Fibroblast of mammary gland (primary cell): ENCODE measurements at regions not wholly inside any gene's neighbourhood (a gene's known extent, or its start where the extent isn't known, plus 50 kb on each side); places are given as distances from the start of the nearest gene placed in this dataset.

Experiments used
- DNase-seq: peaks from one replicate; pipeline ENCODE4 v3.0.0-alpha.2; 2010; ENCODE audit warnings: low read depth
- H3K4me3 ChIP-seq: 2 replicates; pipeline ENCODE4 v1.5.1; 2011; ENCODE audit warnings: low read depth, mild to moderate bottlenecking, low read length, moderate library complexity; ENCODE audit not compliant: control insufficient read depth
- CTCF ChIP-seq: conservative IDR thresholded peaks from 2 replicates; pipeline ENCODE4 v1.5.1; 2011; ENCODE audit warnings: low read depth, low read length, inconsistent platforms; ENCODE audit not compliant: control insufficient read depth, insufficient read depth

- DNase-seq: no peak
- H3K4me3 ChIP-seq: no peak overlapping the region
- no peak for TF ChIP-seq CTCF
Observed at GRCh38 chr7:68684996-68685395, 913.3 kb upstream of the AUTS2 start.

GRCh38 chr7:68688416-68689086, 909.7 kb upstream of the AUTS2 start:
- no peak for TF ChIP-seq CTCF
- DNase-seq: no peak
- no peak overlapping the region for H3K4me3 ChIP-seq

- H3K4me3 ChIP-seq: no peak overlapping the region
- TF ChIP-seq CTCF: no peak
- DNase-seq: peak; percentile 37
Observed at GRCh38 chr7:68689087-68689433, 909.2 kb upstream of the AUTS2 start.

- no peak overlapping the region for H3K4me3 ChIP-seq
- no peak for TF ChIP-seq CTCF
- DNase-seq: peak; percentile 92
Observed at GRCh38 chr7:68691261-68692216, 906.7 kb upstream of the AUTS2 start.

GRCh38 chr7:68692511-68692910, 905.8 kb upstream of the AUTS2 start:
- no peak for TF ChIP-seq CTCF
- no peak for DNase-seq
- no peak overlapping the region for H3K4me3 ChIP-seq

- DNase-seq: no peak
- H3K4me3 ChIP-seq: no peak overlapping the region
- TF ChIP-seq CTCF: no peak
Observed at GRCh38 chr7:68694656-68695055, 903.6 kb upstream of the AUTS2 start.
